HepG2 (cell line): ENCODE measurements at regions not wholly inside any gene's neighbourhood (a gene's known extent, or its start where the extent isn't known, plus 50 kb on each side); places are given as distances from the start of the nearest gene placed in this dataset.

Experiments used
- CEBPB ChIP-seq: IDR thresholded peaks from 2 replicates; pipeline ENCODE4 v1.6.1; 2011; ENCODE audit warnings: low read depth, low read length, improper control_type of control experiment, borderline replicate concordance
- FIP1L1 ChIP-seq: fragments of 200-400 bp; formaldehyde crosslinking; IDR thresholded peaks from 2 replicates; pipeline ENCODE4 v1.6.1; 2018; ENCODE audit warnings: low read depth, mild to moderate bottlenecking, low read length, moderate library complexity, borderline replicate concordance; ENCODE audit not compliant: insufficient read depth
- IKZF1 ChIP-seq: fragments of 450-650 bp; IDR thresholded peaks from 2 replicates; pipeline ENCODE4 v1.7.1; 2016
- KDM4B ChIP-seq: sonication (generic); formaldehyde crosslinking; IDR thresholded peaks from 2 replicates; pipeline ENCODE4 v1.4.0; 2020; ENCODE audit warnings: missing genetic modification reagents
- NFE2 ChIP-seq: sonication (generic); formaldehyde crosslinking; IDR thresholded peaks from 2 replicates; pipeline ENCODE4 v1.4.0; 2020; ENCODE audit warnings: missing genetic modification reagents
- POLR2AphosphoS5 ChIP-seq: IDR thresholded peaks from 2 replicates; pipeline ENCODE4 v1.6.1; 2012; ENCODE audit warnings: low read depth, low read length
- SNAPC4 ChIP-seq: sonication (generic); formaldehyde crosslinking; IDR thresholded peaks from 2 replicates; pipeline ENCODE4 v1.4.0; 2020; ENCODE audit warnings: mild to moderate bottlenecking, missing genetic modification reagents
- TAF1 ChIP-seq: sonication (generic); formaldehyde crosslinking; IDR thresholded peaks from 2 replicates; pipeline ENCODE4 v1.4.0; 2020; ENCODE audit warnings: missing genetic modification reagents
- ZBTB33 ChIP-seq: sonication (generic); formaldehyde crosslinking; IDR thresholded peaks from 2 replicates; pipeline ENCODE4 v1.4.0; 2020; ENCODE audit warnings: missing genetic modification reagents
- ZFP41 ChIP-seq: sonication (generic); formaldehyde crosslinking; IDR thresholded peaks from 2 replicates; pipeline ENCODE4 v1.4.0; 2020; ENCODE audit warnings: mild to moderate bottlenecking, missing genetic modification reagents, borderline replicate concordance

- TF ChIP-seq NFE2 (CRISPR knock-in tag) (no peak), FIP1L1 (no peak), ZFP41 (CRISPR knock-in tag) (no peak), POLR2AphosphoS5 (no peak), KDM4B (CRISPR knock-in tag) (no peak), SNAPC4 (CRISPR knock-in tag) (no peak), ZBTB33 (CRISPR knock-in tag) (no peak), TAF1 (CRISPR knock-in tag) (no peak), IKZF1 (no peak), CEBPB (no peak)
Measured at GRCh38 chr20:12207875-12208274, 290.2 kb downstream of the BTBD3 start.
